ENCODE measurements at regions not wholly inside any gene's neighbourhood (a gene's known extent, or its start where the extent isn't known, plus 50 kb on each side); places are given as distances from the start of the nearest gene placed in this dataset.

DNA sequence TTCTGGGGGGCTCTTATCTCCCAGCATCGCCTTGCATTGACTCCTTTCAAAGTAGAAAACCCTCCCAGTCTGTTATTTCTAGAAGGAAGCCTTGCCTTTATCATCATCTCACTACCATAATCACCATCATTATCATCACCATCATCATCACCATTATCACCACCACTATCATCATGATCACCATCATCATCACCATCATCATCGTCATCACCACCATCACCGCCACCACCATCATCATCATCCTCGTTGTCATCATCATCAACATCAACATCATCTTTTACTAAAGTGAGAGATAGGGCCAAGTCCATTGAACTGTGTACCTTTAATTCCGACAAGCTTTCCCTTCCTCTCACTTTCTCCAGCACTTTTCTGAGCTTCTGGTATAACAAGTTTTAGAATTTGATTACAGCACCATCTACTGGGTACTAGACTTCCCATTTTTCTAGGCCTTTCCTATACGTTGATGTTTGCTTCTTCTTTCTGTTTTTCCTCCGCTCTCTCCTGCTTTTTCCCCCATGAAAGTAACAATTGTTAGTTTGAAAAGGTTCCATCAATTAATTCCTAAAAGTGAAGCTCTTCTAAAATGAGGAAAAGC is 226.4 kb downstream of the BUB3 start:
- TF ChIP-seq SPI1 (IDR thresholded peaks at IDR 0.05; ENCODE audit: low read depth, low read length) (peak; percentile 48), TAF1 (IDR thresholded peaks at IDR 0.05; ENCODE audit: low read depth, low read length) (no peak)
- no peak for DNase-seq (ENCODE audit: insufficient read length, low spot score)
- peak; percentile 79 for FAIRE-seq

GRCh38 chr10:123381224-123381623 is 227.0 kb downstream of the BUB3 start:
- no peak for TF ChIP-seq POLR2A (IDR thresholded peaks at IDR 0.05; ENCODE audit: low read depth, low read length)
- TF ChIP-seq PAX5 (IDR thresholded peaks at IDR 0.05; ENCODE audit: insufficient read depth, low read length, severe bottlenecking), result no peak
- no peak for TF ChIP-seq POU2F2 (IDR thresholded peaks at IDR 0.05; ENCODE audit: low read depth, low read length)
- TF ChIP-seq TAF1 (IDR thresholded peaks at IDR 0.05; ENCODE audit: low read depth, low read length), result no peak
- no peak for TF ChIP-seq POLR2AphosphoS5 (IDR thresholded peaks at IDR 0.05; ENCODE audit: low read depth, low read length)
- no peak for TF ChIP-seq SPI1 (IDR thresholded peaks at IDR 0.05; ENCODE audit: low read depth, low read length)
- DNase-seq (ENCODE audit: insufficient read length, low spot score), result no peak
- no peak for FAIRE-seq

GRCh38 chr10:123382491-123382890 is 228.3 kb downstream of the BUB3 start:
- FAIRE-seq (peak; percentile 23), DNase-seq (ENCODE audit: insufficient read length, low spot score) (no peak)
- no peak for TF ChIP-seq TAF1 (IDR thresholded peaks at IDR 0.05; ENCODE audit: low read depth, low read length)
- TF ChIP-seq POLR2A (IDR thresholded peaks at IDR 0.05; ENCODE audit: low read depth, low read length), result no peak
- TF ChIP-seq POLR2AphosphoS5 (IDR thresholded peaks at IDR 0.05; ENCODE audit: low read depth, low read length), result no peak
- TF ChIP-seq PAX5 (IDR thresholded peaks at IDR 0.05; ENCODE audit: insufficient read depth, low read length, severe bottlenecking), result no peak
- TF ChIP-seq POU2F2 (IDR thresholded peaks at IDR 0.05; ENCODE audit: low read depth, low read length), result no peak
- TF ChIP-seq SPI1 (IDR thresholded peaks at IDR 0.05; ENCODE audit: low read depth, low read length), result peak; percentile 42; the same call in 1 of the 2 replicates

DNA sequence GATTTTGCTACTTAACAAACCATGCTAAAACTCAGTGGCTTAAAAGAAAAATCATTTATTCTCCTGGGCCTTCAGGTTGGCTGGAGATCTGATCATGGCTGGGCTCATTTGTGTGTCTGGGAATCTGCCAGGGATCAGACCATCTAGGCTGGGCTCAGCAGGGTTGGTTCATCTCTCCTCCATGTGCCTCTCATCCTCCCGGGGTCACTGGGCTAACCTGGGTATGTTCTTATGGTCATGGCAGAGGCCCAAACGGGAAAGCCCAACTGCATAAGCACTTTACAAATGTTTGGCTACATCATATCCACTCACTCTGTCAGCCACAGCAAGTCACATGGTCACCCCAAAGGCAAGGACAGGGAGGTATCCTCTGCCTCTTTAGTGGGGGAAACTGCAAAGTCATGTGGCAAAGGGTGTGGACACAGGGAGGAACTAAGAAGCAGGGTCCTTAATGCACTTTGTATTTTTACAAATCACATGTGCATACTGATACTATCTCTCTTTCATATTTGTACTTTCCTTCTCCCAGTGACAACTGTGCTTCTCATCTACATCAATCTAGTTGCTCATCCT is 231.4 kb downstream of the BUB3 start:
- DNase-seq (ENCODE audit: insufficient read length, low spot score), result no peak
- FAIRE-seq, result no peak
- no peak for TF ChIP-seq POLR2AphosphoS5 (IDR thresholded peaks at IDR 0.05; ENCODE audit: low read depth, low read length)
- TF ChIP-seq POLR2A (IDR thresholded peaks at IDR 0.05; ENCODE audit: low read depth, low read length), result no peak
- no peak for TF ChIP-seq PAX5 (IDR thresholded peaks at IDR 0.05; ENCODE audit: insufficient read depth, low read length, severe bottlenecking)
- no peak for TF ChIP-seq TAF1 (IDR thresholded peaks at IDR 0.05; ENCODE audit: low read depth, low read length)
- TF ChIP-seq SPI1 (IDR thresholded peaks at IDR 0.05; ENCODE audit: low read depth, low read length), result no peak

DNA sequence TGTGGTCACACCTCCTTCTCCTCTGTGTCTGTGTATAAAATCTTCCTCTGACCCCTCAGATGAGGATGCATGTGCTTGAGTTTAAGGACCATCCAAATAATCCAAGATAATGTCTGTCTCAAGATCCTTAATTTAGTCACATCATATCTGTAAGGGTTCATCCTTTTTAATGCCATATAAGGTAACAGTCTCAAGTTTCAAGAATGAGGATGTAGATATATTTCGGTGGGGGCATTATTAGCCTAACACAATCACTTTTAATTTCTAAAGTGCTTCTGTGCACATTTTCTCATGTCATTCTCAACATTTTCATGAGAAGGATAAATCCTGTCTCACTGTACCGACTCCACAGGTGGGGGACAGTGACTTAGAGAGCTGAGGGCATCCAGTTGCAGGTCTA is 235.3 kb downstream of the BUB3 start:
- FAIRE-seq (no peak), DNase-seq (ENCODE audit: insufficient read length, low spot score) (no peak)
- TF ChIP-seq POLR2AphosphoS5 (IDR thresholded peaks at IDR 0.05; ENCODE audit: low read depth, low read length), result peak; percentile 15; the same call in 1 of the 2 replicates
- no peak for TF ChIP-seq POLR2A (IDR thresholded peaks at IDR 0.05; ENCODE audit: low read depth, low read length)

DNA sequence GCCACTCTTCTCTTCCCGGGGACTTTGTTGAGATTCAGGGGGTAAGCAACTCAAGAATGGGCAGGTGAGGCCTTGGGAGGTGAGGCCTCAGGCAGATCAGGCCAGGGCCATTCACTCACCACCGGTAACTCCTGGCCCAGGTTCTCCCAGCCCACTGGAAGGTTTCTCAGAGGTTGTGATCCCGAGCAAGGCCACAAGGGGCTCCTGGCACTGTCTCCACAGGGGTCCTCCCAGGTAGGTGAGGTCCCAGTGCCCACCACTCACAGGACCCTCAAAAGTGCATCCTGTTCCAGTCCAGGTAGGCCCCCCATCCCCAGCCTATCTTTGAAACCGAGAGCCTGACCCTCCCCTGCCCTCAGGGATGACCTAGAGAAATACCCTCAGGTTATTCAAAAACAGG is 236.1 kb downstream of the BUB3 start:
- DNase-seq (ENCODE audit: insufficient read length, low spot score) (no peak), FAIRE-seq (peak; percentile 26)
- TF ChIP-seq POU2F2 (IDR thresholded peaks at IDR 0.05; ENCODE audit: low read depth, low read length) (no peak), PAX5 (IDR thresholded peaks at IDR 0.05; ENCODE audit: insufficient read depth, low read length, severe bottlenecking) (no peak), SPI1 (IDR thresholded peaks at IDR 0.05; ENCODE audit: low read depth, low read length) (no peak), POLR2A (IDR thresholded peaks at IDR 0.05; ENCODE audit: low read depth, low read length) (no peak; the same call in 1 of the 2 replicates), POLR2AphosphoS5 (IDR thresholded peaks at IDR 0.05; ENCODE audit: low read depth, low read length) (no peak)

GRCh38 chr10:123390874-123391273 is 236.7 kb downstream of the BUB3 start:
- peak; percentile 33 for FAIRE-seq
- TF ChIP-seq TAF1 (IDR thresholded peaks at IDR 0.05; ENCODE audit: low read depth, low read length), result peak; percentile 38; the same call in 1 of the 2 replicates
- no peak; the same call in 1 of the 2 replicates for TF ChIP-seq POLR2AphosphoS5 (IDR thresholded peaks at IDR 0.05; ENCODE audit: low read depth, low read length)
- no peak for DNase-seq (ENCODE audit: insufficient read length, low spot score)

DNA sequence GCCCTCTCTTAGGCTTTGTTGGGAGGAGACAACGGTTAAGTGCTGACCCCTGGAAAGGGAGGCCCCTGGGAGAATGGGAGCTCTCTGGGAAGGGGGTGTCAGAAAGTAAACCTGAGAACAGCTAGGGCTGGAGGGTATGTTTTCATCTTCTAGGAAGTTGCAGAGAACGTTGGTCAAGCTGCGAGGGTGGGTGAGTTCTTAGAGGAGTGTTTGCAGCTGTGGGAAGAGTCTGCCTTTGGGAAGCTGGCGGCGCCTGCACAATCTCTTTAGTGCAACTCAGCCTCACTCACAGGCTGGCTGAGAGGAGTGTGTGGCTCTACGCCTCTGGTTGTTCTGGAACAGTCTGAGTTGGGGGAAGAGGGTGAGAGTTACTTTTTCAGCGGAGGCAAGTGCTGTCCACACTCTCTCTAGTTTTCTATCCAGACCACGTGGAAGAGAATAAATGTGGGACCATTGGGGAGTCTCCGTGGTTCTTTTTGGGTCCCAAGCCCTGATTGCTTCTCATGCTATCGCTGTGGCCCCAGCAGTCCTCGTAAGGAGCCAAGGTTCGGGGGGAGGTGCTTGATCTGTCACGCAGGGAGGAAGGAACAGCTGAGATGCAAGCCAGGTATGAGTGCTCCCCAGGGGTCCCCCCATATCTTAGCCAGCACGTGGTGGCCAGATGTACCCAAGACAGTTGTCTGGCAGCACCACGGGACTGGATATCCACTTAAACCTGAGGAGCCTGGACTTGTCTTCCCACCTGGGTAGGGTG is 237.2 kb downstream of the BUB3 start:
- TF ChIP-seq POU2F2 (IDR thresholded peaks at IDR 0.05; ENCODE audit: low read depth, low read length) (peak; percentile 63), TAF1 (IDR thresholded peaks at IDR 0.05; ENCODE audit: low read depth, low read length) (peak; percentile 59; the same call in 1 of the 2 replicates), POLR2A (IDR thresholded peaks at IDR 0.05; ENCODE audit: low read depth, low read length) (peak; percentile 66; the same call in 1 of the 2 replicates), POLR2AphosphoS5 (IDR thresholded peaks at IDR 0.05; ENCODE audit: low read depth, low read length) (no peak; the same call in 1 of the 2 replicates), SPI1 (IDR thresholded peaks at IDR 0.05; ENCODE audit: low read depth, low read length) (no peak), PAX5 (IDR thresholded peaks at IDR 0.05; ENCODE audit: insufficient read depth, low read length, severe bottlenecking) (no peak)
- FAIRE-seq (no peak), DNase-seq (ENCODE audit: insufficient read length, low spot score) (peak; percentile 42)

DNA sequence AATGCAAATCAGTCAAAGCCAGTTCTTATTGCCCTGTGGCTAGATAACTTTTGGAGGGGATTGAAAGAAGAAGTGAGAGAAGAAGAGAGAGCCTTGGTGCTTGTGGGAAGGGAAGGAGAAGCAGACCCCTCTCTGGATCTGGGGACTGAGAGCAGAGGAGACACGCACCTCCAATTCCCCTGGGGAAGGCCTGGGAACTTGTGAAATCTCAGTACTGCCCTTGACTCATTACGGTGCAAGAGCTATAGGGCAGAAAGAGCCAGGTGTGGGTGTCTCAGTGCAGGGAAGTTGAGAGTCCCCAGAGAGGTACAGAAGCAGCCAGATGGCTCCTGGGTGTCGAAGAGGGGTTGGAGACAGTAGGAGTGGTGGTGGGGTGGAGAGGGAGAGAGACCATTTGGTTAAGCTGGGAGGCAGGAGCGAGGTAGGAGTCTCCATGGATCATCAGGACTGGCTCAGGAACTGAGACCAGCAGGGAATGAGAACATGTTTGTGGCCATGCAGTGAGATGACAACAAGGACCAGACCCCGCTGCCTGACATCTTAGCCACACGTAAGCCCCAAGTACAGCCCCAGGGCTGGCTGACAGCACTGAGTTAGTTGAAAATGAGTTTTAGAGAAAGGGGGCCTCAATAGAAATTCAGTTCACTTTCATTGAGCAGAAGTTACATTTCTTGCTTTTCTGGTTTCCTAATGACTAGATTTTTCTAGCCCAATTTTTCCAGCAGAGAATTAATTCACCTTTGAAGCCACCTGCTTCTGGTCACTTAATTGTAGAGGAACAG is 238.2 kb downstream of the BUB3 start:
- DNase-seq (ENCODE audit: insufficient read length, low spot score), result peak; percentile 53
- TF ChIP-seq POLR2AphosphoS5 (IDR thresholded peaks at IDR 0.05; ENCODE audit: low read depth, low read length) (peak; percentile 91), SPI1 (IDR thresholded peaks at IDR 0.05; ENCODE audit: low read depth, low read length) (peak; percentile 95), POU2F2 (IDR thresholded peaks at IDR 0.05; ENCODE audit: low read depth, low read length) (peak; percentile 88; the same call in 1 of the 2 replicates), POLR2A (IDR thresholded peaks at IDR 0.05; ENCODE audit: low read depth, low read length) (peak; percentile 78), PAX5 (IDR thresholded peaks at IDR 0.05; ENCODE audit: insufficient read depth, low read length, severe bottlenecking) (no peak), TAF1 (IDR thresholded peaks at IDR 0.05; ENCODE audit: low read depth, low read length) (peak; percentile 49; the same call in 1 of the 2 replicates)
- FAIRE-seq, result no peak
